Natural killer cell treated with Interleukin-12 subunit alpha and Interleukin-12 subunit beta and Interleukin-15 and Interleukin-18, amount 100 ng/mL, for 72 hours (primary cell): ENCODE measurements at regions not wholly inside any gene's neighbourhood (a gene's known extent, or its start where the extent isn't known, plus 50 kb on each side); places are given as distances from the start of the nearest gene placed in this dataset.
"Not testable (repeated sequence)": the region's sequence is repeated elsewhere in the genome, so short reads cannot be mapped to it uniquely, and the experiment has no call there.

Experiments
- ATAC-seq, 2 donors: fragments of 150-1000 bp; cut with Tn5 transposase in 1 of 2; sonication (Bioruptor Pico), chemical (Tn5 transposase) in 1 of 2; 2 replicates each; pipeline ENCODE4 v1.10.0; 2021
- DNase-seq: peaks from one replicate; pipeline ENCODE4 v3.0.0; 2022; ENCODE audit warnings: low spot score
- H3K27ac Mint-ChIP-seq, 2 donors: 1 replicate in 1 of 2; 2 replicates in 1 of 2; pipeline ENCODE4 v1.8.0; 2022; ENCODE audit warnings: mixed read lengths in 2 of 2, mild to moderate bottlenecking in 1 of 2, moderate library complexity in 1 of 2
- H3K27me3 Mint-ChIP-seq, 2 donors: 1 replicate in 1 of 2; 2 replicates in 1 of 2; pipeline ENCODE4 v1.8.0; 2022; ENCODE audit warnings: mixed read lengths in 2 of 2
- H3K36me3 Mint-ChIP-seq: one replicate; pipeline ENCODE4 v1.8.0; 2022; ENCODE audit warnings: mixed read lengths
- H3K4me1 Mint-ChIP-seq, 2 donors: 1 replicate in 1 of 2; 2 replicates in 1 of 2; pipeline ENCODE4 v1.8.0; 2022; ENCODE audit warnings: low read depth in 2 of 2, mixed read lengths in 2 of 2, mild to moderate bottlenecking in 1 of 2
- H3K4me3 Mint-ChIP-seq: one replicate; pipeline ENCODE4 v1.8.0; 2022; ENCODE audit warnings: mixed read lengths
- H3K9me3 Mint-ChIP-seq: 2 replicates; pipeline ENCODE4 v1.8.0; 2022; ENCODE audit warnings: mixed read lengths

DNA sequence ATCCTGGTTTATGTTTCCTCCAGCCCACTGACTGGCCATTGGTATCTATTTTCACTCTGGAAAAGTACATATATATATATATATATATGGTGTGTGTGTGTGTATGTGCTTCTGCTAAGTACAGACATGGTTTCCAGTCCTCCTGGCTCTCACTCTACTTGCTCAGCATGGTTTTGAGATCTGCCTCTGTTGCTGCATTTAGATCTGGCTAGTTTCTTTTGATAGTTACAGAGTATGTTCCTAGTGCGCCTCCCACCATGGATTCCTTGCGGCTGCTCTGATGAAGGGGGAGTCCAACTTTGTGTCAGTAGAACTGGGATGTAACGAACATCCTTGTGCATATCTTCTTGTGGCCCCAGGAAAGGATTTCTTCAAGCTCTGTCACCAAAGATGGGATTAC lies 274.1 kb downstream of the MIAT start:
- H3K27me3 Mint-ChIP-seq = peaks cover 2 to 24% of the 10 kb centered on the region in 2 donors

DNA sequence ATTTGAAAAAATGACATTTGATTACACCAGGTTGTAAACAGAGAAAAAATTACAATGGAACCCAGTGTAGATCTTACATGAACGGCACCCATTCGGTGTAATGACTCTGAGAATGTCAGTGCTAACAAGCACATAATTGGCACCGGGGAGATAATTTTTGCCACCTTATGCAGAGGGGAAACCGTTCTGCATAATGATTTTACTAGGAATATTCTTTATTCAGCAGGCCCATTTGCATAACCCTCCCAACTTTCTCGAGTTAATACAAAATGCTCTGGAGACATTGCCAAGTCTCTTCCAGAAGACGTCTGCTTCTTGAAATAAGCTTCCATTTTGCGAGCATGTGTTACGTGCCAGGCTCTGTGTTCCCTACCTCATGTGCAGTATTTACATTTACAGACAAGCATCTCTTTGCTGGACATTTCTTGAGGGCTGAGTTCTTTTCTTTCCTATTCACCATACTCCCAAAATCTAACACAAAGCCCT lies 275.8 kb downstream of the MIAT start:
- ATAC-seq = no peak
- Mint-ChIP-seq H3K4me1 (no peaks in the 10 kb centered on the region), H3K9me3 (peaks cover 4% of the 10 kb centered on the region), H3K36me3 (peaks cover 6% of the 10 kb centered on the region), H3K27me3 (peaks cover 0 to 21% of the 10 kb centered on the region in 2 donors), H3K27ac (no peak overlapping the region), H3K4me3 (no peak overlapping the region)
- DNase-seq = no peak

More for the DNA sequence above, 274.1 kb downstream of the MIAT start:
- no peak overlapping the region for H3K27ac Mint-ChIP-seq
- DNase-seq = no peak
- no peaks in the 10 kb centered on the region for H3K36me3 Mint-ChIP-seq
- no peak for ATAC-seq
- no peak overlapping the region for H3K4me3 Mint-ChIP-seq
- no peaks in the 10 kb centered on the region for H3K4me1 Mint-ChIP-seq
- H3K9me3 Mint-ChIP-seq = no peaks in the 10 kb centered on the region

DNA sequence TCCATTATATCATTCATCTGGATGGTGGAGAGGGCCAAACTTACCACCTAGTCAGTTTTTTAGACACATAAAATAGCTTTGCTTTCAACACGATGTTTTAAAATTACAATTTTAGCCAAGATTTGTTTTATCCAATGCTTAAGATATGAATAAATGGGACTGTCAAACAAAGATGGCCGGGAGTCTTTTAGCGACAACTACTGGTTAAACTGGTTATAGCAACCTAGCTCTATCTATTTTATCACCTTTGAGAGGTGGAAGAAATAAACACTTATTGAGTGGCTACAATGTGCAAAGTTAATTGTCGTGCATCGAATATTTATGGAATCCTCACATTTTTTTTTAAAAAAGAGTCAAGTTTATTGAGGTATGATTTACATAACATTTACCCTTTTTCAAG lies 279.8 kb downstream of the MIAT start:
- peaks cover 4 to 7% of the 10 kb centered on the region in 2 donors for H3K27me3 Mint-ChIP-seq
- no peak overlapping the region for H3K27ac Mint-ChIP-seq
- no peak overlapping the region for H3K4me3 Mint-ChIP-seq
- H3K9me3 Mint-ChIP-seq = peaks cover 4% of the 10 kb centered on the region
- ATAC-seq = no peak
- H3K36me3 Mint-ChIP-seq = peaks cover 6% of the 10 kb centered on the region
- no peak for DNase-seq
- no peaks in the 10 kb centered on the region for H3K4me1 Mint-ChIP-seq

DNA sequence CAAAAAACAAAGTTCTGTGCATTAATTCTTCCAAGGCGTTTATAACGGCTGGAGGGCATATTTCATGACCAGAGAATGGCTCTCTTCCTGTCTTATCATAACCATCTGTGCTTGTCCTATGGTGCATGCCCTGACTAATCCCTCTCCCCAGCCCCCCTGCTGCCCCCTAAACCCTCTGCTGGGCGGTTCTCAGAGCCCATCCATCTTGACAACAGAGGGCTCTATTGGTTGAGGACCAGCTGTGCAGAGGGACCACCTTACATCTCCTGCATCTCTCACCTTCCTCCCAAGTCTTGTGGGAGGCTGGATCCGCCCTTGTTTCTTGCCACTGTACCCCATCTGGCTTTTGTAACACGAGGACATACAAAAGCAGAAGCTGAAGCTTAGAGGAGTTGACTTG lies 282.1 kb downstream of the MIAT start:
- no peak overlapping the region for H3K4me3 Mint-ChIP-seq
- no peaks in the 10 kb centered on the region for H3K4me1 Mint-ChIP-seq

DNA sequence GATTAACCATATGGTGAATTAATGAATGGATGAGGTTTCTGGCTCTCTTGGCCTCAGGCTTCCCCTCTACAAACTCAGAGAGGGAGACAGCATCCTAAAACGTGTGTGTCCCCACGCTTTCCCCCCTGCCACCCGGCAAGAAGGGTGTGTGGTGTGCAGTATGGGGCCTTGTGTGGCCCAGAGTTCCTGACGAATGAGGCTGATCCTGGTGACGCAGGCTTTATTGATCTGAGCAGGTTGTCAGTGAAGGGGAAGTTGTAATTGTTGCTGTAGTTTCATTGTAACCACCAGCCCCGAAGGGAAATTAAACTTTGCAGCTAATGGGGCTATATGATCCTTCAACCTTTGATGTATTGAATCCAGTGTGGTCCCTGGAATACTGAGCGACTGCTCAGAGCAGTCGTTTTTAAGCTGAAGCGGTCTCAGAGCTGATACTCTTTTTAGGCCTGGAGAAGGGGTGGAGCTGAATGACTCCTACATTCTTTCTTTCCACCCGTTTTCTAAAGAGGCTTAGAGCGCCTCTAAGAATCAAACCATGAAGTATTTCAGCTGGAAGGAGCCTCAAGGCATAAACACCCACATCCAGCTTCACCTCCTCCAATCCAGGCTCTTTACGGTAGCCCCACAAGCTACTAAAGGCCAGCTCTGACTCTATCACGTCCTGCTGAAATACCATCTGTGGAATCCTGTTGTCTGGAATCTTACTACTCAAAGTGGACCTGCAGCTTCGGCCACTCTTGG lies 284.7 kb downstream of the MIAT start:
- Mint-ChIP-seq H3K9me3 (peaks cover 4% of the 10 kb centered on the region), H3K36me3 (peaks cover 6% of the 10 kb centered on the region), H3K4me1 (no peaks in the 10 kb centered on the region), H3K4me3 (no peak overlapping the region), H3K27ac (no peak overlapping the region), H3K27me3 (peaks cover 11 to 16% of the 10 kb centered on the region in 2 donors)
- no peak for DNase-seq
- ATAC-seq = no peak

More for the DNA sequence above, 282.1 kb downstream of the MIAT start:
- DNase-seq = no peak
- Mint-ChIP-seq H3K27ac (no peak overlapping the region), H3K36me3 (peaks cover 6% of the 10 kb centered on the region), H3K9me3 (peaks cover 4% of the 10 kb centered on the region), H3K27me3 (peaks cover 0 to 4% of the 10 kb centered on the region in 2 donors)
- no peak for ATAC-seq

DNA sequence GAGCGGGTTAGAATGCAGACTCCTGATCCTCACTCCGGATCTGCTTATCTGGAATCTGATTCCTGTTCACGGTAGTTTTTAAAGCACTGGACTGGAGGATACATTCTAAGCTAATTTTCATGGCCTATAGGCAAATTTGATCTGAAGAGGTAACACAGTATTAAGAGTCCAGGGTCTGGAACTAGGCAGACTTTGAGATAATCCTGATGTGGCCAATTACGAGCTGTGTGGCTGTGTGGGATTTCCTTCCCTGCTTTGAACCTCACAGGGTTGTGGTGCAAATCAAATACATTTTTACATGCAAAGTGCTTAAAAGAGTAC lies 285.2 kb downstream of the MIAT start:
- Mint-ChIP-seq H3K9me3 (peaks cover 3% of the 10 kb centered on the region), H3K27ac (no peak overlapping the region), H3K4me1 (no peaks in the 10 kb centered on the region), H3K4me3 (no peak overlapping the region), H3K36me3 (peaks cover 4% of the 10 kb centered on the region), H3K27me3 (peaks cover 11 to 16% of the 10 kb centered on the region in 2 donors)
- DNase-seq (no peak), ATAC-seq (no peak)

DNA sequence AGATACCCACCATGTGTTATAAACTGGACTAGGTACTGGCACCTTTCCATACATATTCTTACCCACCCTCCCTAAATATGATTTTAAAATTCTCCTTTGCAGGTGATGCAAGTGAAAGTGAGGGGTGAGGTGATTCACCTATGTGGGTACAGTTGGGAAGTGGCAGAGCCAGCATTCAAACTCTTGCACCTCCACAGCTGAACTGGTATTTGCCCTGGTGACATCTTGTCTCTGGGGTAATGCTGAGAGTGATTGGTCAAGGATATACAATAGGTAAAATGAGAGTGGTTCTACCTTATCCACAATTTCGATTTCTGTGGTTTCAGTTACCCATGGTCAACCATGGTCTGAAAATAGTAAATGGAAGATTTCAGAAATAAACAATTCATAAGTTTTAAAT lies 288.2 kb downstream of the MIAT start:
- H3K27me3 Mint-ChIP-seq = peaks cover 15 to 19% of the 10 kb centered on the region in 2 donors
- no peaks in the 10 kb centered on the region for H3K9me3 Mint-ChIP-seq
- DNase-seq = no peak
- H3K4me1 Mint-ChIP-seq = no peaks in the 10 kb centered on the region
- H3K36me3 Mint-ChIP-seq = no peaks in the 10 kb centered on the region
- no peak for ATAC-seq
- no peak overlapping the region for H3K4me3 Mint-ChIP-seq
- H3K27ac Mint-ChIP-seq = no peak overlapping the region

DNA sequence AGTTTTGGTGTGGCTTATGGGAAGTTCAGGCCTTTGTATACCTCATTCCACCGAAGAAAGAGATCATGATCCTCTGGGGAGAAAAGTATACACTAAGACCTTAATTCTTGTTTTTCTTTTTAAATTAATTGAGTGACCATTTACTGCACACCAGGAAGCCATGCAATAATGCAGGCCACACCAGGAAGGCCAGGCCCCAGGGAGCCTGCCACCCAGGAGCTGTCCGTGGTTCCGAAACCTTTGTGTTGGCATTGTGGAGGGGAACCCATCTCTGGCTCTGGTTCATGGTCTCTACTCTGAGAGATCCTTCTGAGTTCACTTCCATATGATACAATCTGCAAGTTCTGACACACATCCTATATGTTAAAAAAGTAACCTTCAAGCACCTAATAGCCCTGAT lies 291.8 kb downstream of the MIAT start:
- Mint-ChIP-seq H3K4me3 (no peak overlapping the region), H3K4me1 (no peaks in the 10 kb centered on the region), H3K9me3 (no peaks in the 10 kb centered on the region), H3K27me3 (peaks cover 35 to 56% of the 10 kb centered on the region in 2 donors), H3K36me3 (no peaks in the 10 kb centered on the region), H3K27ac (no peak overlapping the region)
- ATAC-seq (no peak), DNase-seq (no peak)

DNA sequence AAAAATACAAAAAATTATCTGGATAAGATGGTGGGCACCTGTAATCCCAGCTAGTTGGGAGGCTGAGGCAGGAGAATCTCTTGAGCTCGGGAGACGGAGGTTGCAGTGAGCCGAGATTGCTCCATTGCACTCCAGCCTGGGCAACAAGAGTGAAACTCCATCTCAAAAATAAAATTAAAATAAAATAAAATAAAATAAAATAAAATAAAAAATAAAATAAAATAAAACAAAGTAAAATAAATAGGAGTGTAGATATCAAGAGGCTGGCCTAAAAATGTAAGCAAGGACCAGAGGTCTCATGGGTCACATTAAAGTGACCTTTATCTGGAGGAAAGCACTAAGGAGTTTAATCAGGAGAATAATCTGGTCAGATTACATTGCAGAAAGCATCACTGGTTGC lies 293.8 kb downstream of the MIAT start:
- not testable (repeated sequence) for H3K36me3 Mint-ChIP-seq, DNase-seq
- H3K27me3 Mint-ChIP-seq = peaks cover 38 to 61% of the 10 kb centered on the region in 2 donors

DNA sequence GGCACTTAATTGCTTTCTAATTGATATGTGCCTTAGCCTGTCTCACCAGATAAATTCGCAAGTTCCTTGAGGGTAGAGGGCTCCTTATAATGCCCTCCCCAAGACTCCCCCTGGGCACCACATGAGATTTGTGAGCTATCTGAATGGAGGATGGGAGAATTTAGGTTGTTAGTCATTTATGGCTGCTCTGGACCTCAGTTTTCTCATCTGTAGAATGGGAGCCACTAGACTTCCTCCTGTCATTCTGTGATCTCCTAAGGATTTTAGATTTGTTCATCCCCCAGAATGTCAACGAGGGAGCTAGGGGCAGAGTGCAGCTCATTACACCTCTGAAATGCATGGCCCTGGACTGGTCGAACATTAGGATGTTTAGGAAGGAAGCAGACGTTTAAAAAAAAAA lies 294.6 kb downstream of the MIAT start:
- Mint-ChIP-seq H3K36me3 (no peaks in the 10 kb centered on the region), H3K27ac (no peak overlapping the region), H3K9me3 (no peaks in the 10 kb centered on the region), H3K27me3 (peaks cover 42 to 60% of the 10 kb centered on the region in 2 donors), H3K4me3 (no peak overlapping the region), H3K4me1 (no peaks in the 10 kb centered on the region)
- DNase-seq (no peak), ATAC-seq (no peak)

More for the DNA sequence above, 293.8 kb downstream of the MIAT start:
- H3K4me1 Mint-ChIP-seq, H3K27ac Mint-ChIP-seq, ATAC-seq, H3K4me3 Mint-ChIP-seq, H3K9me3 Mint-ChIP-seq: not testable (repeated sequence)

DNA sequence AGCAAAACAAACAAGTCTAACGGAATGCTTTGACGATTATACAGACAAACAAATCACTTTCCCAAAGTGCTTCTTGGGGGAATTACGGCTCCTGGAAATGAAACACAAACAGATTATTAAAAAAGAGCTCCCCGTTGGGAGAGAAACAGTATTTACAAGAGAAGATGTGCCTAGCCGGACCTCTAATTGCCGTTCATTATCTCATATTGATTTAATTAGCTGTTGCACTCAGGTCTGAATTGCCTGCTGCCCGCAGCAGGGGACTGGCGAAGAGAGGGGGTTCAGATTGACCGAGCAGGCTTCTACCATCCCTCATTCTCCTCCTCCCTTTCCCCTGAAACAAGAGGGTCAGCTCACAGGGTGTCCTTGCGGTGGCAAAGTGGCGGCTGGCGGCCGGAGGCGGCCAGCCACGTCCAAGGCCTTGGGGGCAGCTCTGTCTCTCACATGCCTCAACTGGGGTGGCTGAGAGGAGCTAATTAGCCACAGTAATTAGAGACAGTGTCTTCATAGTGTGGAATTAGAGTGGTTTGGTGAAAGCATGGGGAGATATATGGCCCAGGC lies 295.1 kb downstream of the MIAT start:
- no peaks in the 10 kb centered on the region for H3K4me1 Mint-ChIP-seq
- DNase-seq (no peak), ATAC-seq (no peak)
- H3K9me3 Mint-ChIP-seq = no peaks in the 10 kb centered on the region
- peaks cover 42 to 64% of the 10 kb centered on the region in 2 donors for H3K27me3 Mint-ChIP-seq
- H3K27ac Mint-ChIP-seq = no peak overlapping the region
- H3K36me3 Mint-ChIP-seq = no peaks in the 10 kb centered on the region
- H3K4me3 Mint-ChIP-seq = no peak overlapping the region

DNA sequence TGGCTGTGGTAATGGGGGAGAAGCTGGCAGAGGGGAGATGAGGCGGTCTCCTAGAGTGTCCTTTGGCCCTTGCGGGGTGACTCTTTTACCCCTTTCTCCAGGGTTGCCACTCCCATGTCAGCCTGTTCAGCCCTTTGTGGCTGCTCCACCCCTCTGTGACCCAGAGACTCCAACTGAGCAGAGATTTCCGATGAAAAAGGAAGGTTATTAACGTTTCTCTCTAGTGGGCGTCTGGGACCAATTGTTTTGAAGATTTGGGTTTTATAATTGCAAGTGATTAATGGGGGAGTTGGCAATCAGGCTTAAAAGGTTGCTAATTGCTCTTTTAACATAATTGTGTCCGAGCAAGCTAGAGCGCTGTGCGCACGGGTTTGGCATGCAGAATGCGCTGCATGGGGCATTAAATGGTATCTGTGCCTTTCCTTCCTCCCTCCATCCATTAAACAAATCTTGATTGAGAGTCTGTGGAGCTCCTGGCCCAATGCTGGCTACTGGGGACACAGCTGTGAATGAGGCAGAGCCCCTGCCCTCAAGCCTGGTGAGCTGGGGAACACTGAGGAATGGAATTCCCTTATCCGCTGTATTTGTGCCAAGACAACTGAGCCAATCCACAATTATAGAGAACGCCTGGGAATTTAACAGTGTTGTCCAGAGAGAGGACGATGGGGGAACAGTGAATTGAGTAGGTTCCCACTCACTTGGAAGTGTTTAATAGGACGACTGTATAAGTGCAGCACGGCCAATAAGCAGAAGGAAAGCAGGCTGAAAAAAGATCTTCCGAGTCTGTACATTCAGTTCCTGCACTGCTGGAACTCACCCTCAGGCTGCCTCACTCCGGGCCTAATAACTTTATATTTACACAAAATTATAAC lies 295.9 kb downstream of the MIAT start:
- no peak for DNase-seq
- no peaks in the 10 kb centered on the region for H3K4me1 Mint-ChIP-seq
- peaks cover 42 to 64% of the 10 kb centered on the region in 2 donors for H3K27me3 Mint-ChIP-seq
- no peaks in the 10 kb centered on the region for H3K36me3 Mint-ChIP-seq
- no peak overlapping the region for H3K4me3 Mint-ChIP-seq
- no peak overlapping the region for H3K27ac Mint-ChIP-seq
- ATAC-seq = no peak
- H3K9me3 Mint-ChIP-seq = no peaks in the 10 kb centered on the region

DNA sequence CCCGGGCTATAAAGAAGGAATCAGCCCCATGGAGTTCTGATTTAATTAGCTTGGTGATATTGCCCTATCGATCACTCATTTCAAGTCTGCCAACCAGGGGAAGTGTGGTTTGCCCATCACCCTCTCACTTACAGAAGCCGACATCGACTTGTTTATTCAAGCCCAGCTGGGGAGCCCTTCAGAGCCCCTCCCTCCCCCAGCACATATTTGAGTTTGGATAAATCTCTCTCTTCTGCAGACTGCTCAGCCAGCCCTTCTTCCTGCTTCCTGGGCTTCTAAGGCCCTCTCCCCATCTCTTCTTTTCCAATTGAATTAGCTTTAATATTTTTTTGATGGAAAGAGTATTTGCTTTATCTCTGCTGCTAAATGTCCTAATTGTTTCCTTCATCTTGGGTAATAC lies 299.0 kb downstream of the MIAT start:
- Mint-ChIP-seq H3K27ac (no peak overlapping the region), H3K27me3 (peaks cover 43 to 78% of the 10 kb centered on the region in 2 donors)
- no peak for ATAC-seq

DNA sequence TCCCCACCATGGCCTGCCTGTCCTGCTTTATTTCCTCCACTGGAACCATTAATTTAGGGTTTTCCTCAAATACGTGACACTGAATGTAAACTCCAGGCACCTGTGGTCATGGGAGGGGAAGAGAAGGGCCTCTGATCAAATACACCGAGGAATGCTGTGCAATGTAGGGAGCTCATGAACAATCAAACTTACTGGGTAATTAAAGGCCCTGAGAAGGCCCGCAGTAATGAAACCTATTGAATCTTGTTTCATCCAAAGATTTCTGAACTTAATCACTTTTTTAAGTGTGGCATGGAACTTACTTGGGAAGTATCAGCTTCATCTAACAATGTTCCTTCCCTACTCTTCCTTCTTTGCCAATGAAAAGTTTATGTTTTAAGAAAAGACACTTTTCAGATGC lies 299.8 kb downstream of the MIAT start:
- DNase-seq = no peak
- H3K27me3 Mint-ChIP-seq = peaks cover 37 to 72% of the 10 kb centered on the region in 2 donors
- H3K27ac Mint-ChIP-seq = no peak overlapping the region
- no peak for ATAC-seq
- no peaks in the 10 kb centered on the region for H3K9me3 Mint-ChIP-seq
- no peaks in the 10 kb centered on the region for H3K36me3 Mint-ChIP-seq
- H3K4me1 Mint-ChIP-seq = no peaks in the 10 kb centered on the region
- H3K4me3 Mint-ChIP-seq = no peak overlapping the region

More for the DNA sequence above, 299.0 kb downstream of the MIAT start:
- H3K4me3 Mint-ChIP-seq = no peak overlapping the region
- H3K36me3 Mint-ChIP-seq = no peaks in the 10 kb centered on the region
- no peaks in the 10 kb centered on the region for H3K9me3 Mint-ChIP-seq
- H3K4me1 Mint-ChIP-seq = no peaks in the 10 kb centered on the region
- no peak for DNase-seq
